ENCODE measurements at regions not wholly inside any gene's neighbourhood (a gene's known extent, or its start where the extent isn't known, plus 50 kb on each side); places are given as distances from the start of the nearest gene placed in this dataset.

DNA sequence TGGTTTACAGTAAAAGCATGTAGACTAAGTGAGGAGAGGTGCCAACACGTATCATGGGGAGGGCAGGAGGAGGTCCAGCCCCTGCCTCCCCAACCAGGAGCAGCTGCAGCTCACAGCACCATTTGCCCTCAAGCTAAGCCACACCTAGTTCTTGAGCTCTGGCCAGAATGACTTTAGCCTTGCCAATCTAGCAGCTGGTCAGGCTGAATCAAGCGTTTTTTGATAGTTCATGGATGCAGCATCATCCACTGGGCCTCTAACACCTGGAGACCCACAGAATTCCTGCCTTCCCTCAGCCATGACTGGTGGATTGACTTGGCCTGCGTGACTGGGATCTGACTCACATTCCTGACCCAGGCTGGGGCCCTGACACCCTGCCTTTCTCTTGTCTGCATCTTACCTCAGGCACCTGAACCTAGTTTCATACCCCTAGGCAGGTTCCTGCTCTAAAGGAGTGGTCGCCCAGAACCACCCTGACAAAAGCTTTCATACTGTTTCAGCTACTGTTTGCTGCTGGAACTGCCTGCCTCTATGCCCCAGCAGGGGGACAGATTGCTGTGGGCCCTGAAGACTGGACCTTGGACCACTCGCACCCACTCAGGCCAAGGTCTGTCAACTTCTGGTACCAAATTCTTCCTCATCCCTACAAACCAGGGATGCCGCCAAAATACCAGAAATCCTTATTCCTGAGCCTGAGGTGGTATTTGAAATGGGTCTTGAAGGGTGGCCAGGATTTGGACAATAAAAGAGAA lies 122.3 kb downstream of the QRSL1 start:
- Mint-ChIP-seq H3K4me3 (no peak overlapping the region), H3K9me3 (no peaks in the 10 kb centered on the region), H3K36me3 (ENCODE audit: low read depth) (no peaks in the 10 kb centered on the region), H3K27ac (no peak overlapping the region), H3K27me3 (ENCODE audit: insufficient read depth, low read depth, poor library complexity) (peaks cover 3% of the 10 kb centered on the region), H3K4me1 (peaks cover 39% of the 10 kb centered on the region)
- Histone ChIP-seq H4K20me1 (replicated peaks; ENCODE audit: insufficient read depth) (no peaks in the 10 kb centered on the region), H3F3A (replicated peaks; ENCODE audit: low read depth) (no peaks in the 10 kb centered on the region), H3K4me2 (no peak overlapping the region), H3K4me3 (no peak overlapping the region), H2AFZ (peak overlapping the region; percentile 74; the same call in 1 of the 2 replicates), H3K79me2 (replicated peaks; ENCODE audit: insufficient read depth) (no peaks in the 10 kb centered on the region), H3K36me3 (ENCODE audit: insufficient read depth) (no peaks in the 10 kb centered on the region), H3K9me2 (ENCODE audit: insufficient read depth) (no peaks in the 10 kb centered on the region), H3K27me3 (ENCODE audit: insufficient read depth) (no peaks in the 10 kb centered on the region), H3K4me1 (ENCODE audit: insufficient read depth) (peaks cover 32% of the 10 kb centered on the region), H3K27ac (ENCODE audit: low read depth) (no peak overlapping the region)
- ATAC-seq (no peak), DNase-seq (ENCODE audit: low spot score) (no peak)
- no peak for TF ChIP-seq CREB1 (CRISPR knock-in tag; IDR thresholded peaks at IDR 0.05; ENCODE audit: low read depth)
- no peak for TF ChIP-seq NANOG (IDR thresholded peaks at IDR 0.05; ENCODE audit: borderline replicate concordance)
- no peak for TF ChIP-seq POLR2AphosphoS5 (IDR thresholded peaks at IDR 0.05; ENCODE audit: low read depth)
- no peak for TF ChIP-seq EZH2 (IDR thresholded peaks at IDR 0.05; ENCODE audit: low read depth, unreplicated experiment)
- no peak for TF ChIP-seq ZNF114 (CRISPR knock-in tag; IDR thresholded peaks at IDR 0.05)
- TF ChIP-seq EZH2phosphoT487 (IDR thresholded peaks at IDR 0.05; ENCODE audit: unreplicated experiment), result no peak
- TF ChIP-seq, protein P1, sequence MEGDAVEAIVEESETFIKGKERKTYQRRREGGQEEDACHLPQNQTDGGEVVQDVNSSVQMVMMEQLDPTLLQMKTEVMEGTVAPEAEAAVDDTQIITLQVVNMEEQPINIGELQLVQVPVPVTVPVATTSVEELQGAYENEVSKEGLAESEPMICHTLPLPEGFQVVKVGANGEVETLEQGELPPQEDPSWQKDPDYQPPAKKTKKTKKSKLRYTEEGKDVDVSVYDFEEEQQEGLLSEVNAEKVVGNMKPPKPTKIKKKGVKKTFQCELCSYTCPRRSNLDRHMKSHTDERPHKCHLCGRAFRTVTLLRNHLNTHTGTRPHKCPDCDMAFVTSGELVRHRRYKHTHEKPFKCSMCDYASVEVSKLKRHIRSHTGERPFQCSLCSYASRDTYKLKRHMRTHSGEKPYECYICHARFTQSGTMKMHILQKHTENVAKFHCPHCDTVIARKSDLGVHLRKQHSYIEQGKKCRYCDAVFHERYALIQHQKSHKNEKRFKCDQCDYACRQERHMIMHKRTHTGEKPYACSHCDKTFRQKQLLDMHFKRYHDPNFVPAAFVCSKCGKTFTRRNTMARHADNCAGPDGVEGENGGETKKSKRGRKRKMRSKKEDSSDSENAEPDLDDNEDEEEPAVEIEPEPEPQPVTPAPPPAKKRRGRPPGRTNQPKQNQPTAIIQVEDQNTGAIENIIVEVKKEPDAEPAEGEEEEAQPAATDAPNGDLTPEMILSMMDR (conservative IDR thresholded peaks at IDR 0.05; ENCODE audit: low read depth in 2 of 2), result no peak
- TF ChIP-seq, protein P2, sequence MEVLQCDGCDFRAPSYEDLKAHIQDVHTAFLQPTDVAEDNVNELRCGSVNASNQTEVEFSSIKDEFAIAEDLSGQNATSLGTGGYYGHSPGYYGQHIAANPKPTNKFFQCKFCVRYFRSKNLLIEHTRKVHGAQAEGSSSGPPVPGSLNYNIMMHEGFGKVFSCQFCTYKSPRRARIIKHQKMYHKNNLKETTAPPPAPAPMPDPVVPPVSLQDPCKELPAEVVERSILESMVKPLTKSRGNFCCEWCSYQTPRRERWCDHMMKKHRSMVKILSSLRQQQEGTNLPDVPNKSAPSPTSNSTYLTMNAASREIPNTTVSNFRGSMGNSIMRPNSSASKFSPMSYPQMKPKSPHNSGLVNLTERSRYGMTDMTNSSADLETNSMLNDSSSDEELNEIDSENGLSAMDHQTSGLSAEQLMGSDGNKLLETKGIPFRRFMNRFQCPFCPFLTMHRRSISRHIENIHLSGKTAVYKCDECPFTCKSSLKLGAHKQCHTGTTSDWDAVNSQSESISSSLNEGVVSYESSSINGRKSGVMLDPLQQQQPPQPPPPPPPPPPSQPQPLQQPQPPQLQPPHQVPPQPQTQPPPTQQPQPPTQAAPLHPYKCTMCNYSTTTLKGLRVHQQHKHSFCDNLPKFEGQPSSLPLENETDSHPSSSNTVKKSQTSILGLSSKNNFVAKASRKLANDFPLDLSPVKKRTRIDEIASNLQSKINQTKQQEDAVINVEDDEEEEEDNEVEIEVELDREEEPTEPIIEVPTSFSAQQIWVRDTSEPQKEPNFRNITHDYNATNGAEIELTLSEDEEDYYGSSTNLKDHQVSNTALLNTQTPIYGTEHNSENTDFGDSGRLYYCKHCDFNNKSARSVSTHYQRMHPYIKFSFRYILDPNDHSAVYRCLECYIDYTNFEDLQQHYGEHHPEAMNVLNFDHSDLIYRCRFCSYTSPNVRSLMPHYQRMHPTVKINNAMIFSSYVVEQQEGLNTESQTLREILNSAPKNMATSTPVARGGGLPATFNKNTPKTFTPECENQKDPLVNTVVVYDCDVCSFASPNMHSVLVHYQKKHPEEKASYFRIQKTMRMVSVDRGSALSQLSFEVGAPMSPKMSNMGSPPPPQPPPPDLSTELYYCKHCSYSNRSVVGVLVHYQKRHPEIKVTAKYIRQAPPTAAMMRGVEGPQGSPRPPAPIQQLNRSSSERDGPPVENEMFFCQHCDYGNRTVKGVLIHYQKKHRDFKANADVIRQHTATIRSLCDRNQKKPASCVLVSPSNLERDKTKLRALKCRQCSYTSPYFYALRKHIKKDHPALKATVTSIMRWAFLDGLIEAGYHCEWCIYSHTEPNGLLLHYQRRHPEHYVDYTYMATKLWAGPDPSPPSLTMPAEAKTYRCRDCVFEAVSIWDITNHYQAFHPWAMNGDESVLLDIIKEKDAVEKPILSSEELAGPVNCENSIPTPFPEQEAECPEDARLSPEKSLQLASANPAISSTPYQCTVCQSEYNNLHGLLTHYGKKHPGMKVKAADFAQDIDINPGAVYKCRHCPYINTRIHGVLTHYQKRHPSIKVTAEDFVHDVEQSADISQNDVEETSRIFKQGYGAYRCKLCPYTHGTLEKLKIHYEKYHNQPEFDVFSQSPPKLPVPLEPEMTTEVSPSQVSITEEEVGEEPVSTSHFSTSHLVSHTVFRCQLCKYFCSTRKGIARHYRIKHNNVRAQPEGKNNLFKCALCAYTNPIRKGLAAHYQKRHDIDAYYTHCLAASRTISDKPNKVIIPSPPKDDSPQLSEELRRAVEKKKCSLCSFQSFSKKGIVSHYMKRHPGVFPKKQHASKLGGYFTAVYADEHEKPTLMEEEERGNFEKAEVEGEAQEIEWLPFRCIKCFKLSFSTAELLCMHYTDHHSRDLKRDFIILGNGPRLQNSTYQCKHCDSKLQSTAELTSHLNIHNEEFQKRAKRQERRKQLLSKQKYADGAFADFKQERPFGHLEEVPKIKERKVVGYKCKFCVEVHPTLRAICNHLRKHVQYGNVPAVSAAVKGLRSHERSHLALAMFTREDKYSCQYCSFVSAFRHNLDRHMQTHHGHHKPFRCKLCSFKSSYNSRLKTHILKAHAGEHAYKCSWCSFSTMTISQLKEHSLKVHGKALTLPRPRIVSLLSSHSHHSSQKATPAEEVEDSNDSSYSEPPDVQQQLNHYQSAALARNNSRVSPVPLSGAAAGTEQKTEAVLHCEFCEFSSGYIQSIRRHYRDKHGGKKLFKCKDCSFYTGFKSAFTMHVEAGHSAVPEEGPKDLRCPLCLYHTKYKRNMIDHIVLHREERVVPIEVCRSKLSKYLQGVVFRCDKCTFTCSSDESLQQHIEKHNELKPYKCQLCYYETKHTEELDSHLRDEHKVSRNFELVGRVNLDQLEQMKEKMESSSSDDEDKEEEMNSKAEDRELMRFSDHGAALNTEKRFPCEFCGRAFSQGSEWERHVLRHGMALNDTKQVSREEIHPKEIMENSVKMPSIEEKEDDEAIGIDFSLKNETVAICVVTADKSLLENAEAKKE (CRISPR knock-in tag; IDR thresholded peaks at IDR 0.05), result no peak
- TF ChIP-seq ZNF331 (CRISPR knock-in tag; IDR thresholded peaks at IDR 0.05; ENCODE audit: low read depth), result no peak
- TF ChIP-seq, protein P3, sequence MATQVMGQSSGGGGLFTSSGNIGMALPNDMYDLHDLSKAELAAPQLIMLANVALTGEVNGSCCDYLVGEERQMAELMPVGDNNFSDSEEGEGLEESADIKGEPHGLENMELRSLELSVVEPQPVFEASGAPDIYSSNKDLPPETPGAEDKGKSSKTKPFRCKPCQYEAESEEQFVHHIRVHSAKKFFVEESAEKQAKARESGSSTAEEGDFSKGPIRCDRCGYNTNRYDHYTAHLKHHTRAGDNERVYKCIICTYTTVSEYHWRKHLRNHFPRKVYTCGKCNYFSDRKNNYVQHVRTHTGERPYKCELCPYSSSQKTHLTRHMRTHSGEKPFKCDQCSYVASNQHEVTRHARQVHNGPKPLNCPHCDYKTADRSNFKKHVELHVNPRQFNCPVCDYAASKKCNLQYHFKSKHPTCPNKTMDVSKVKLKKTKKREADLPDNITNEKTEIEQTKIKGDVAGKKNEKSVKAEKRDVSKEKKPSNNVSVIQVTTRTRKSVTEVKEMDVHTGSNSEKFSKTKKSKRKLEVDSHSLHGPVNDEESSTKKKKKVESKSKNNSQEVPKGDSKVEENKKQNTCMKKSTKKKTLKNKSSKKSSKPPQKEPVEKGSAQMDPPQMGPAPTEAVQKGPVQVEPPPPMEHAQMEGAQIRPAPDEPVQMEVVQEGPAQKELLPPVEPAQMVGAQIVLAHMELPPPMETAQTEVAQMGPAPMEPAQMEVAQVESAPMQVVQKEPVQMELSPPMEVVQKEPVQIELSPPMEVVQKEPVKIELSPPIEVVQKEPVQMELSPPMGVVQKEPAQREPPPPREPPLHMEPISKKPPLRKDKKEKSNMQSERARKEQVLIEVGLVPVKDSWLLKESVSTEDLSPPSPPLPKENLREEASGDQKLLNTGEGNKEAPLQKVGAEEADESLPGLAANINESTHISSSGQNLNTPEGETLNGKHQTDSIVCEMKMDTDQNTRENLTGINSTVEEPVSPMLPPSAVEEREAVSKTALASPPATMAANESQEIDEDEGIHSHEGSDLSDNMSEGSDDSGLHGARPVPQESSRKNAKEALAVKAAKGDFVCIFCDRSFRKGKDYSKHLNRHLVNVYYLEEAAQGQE (IDR thresholded peaks at IDR 0.05; ENCODE audit: unreplicated experiment), result no peak
- no peak for TF ChIP-seq STAT1 (IDR thresholded peaks at IDR 0.05; ENCODE audit: unreplicated experiment)
- TF ChIP-seq, protein P4, sequence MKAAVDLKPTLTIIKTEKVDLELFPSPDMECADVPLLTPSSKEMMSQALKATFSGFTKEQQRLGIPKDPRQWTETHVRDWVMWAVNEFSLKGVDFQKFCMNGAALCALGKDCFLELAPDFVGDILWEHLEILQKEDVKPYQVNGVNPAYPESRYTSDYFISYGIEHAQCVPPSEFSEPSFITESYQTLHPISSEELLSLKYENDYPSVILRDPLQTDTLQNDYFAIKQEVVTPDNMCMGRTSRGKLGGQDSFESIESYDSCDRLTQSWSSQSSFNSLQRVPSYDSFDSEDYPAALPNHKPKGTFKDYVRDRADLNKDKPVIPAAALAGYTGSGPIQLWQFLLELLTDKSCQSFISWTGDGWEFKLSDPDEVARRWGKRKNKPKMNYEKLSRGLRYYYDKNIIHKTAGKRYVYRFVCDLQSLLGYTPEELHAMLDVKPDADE (IDR thresholded peaks at IDR 0.05), result no peak

Measured in GM23338 (cell line).